ENCODE measurements at regions not wholly inside any gene's neighbourhood (a gene's known extent, or its start where the extent isn't known, plus 50 kb on each side); places are given as distances from the start of the nearest gene placed in this dataset.

DNA sequence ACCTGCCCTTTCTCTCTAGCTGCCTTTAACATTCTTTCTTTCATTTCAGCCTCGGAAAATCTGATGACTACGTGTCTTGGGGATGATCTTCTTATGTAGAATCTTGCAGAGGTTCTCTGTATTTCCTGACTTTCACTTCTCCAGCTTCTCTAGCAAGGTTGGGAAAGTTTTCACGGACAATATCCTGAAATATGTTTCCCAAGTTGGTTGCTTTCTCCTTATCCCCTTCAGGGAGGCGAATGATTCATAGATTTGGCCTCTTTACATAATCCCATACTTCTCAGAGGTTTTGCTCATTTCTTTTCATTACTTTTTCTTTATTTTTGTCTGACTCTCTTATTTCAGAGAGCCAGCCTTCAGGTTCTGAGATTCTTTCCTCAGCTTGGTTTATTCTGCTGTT, 62.1 kb upstream of the CCDC54 start:
- TF ChIP-seq, protein P1, sequence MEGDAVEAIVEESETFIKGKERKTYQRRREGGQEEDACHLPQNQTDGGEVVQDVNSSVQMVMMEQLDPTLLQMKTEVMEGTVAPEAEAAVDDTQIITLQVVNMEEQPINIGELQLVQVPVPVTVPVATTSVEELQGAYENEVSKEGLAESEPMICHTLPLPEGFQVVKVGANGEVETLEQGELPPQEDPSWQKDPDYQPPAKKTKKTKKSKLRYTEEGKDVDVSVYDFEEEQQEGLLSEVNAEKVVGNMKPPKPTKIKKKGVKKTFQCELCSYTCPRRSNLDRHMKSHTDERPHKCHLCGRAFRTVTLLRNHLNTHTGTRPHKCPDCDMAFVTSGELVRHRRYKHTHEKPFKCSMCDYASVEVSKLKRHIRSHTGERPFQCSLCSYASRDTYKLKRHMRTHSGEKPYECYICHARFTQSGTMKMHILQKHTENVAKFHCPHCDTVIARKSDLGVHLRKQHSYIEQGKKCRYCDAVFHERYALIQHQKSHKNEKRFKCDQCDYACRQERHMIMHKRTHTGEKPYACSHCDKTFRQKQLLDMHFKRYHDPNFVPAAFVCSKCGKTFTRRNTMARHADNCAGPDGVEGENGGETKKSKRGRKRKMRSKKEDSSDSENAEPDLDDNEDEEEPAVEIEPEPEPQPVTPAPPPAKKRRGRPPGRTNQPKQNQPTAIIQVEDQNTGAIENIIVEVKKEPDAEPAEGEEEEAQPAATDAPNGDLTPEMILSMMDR (conservative IDR thresholded peaks at IDR 0.05), result no peak
- TF ChIP-seq ZFX (IDR thresholded peaks at IDR 0.05), result no peak
